Esophagus squamous epithelium (tissue), 4 donors: ENCODE measurements at regions not wholly inside any gene's neighbourhood (a gene's known extent, or its start where the extent isn't known, plus 50 kb on each side); places are given as distances from the start of the nearest gene placed in this dataset.

Experiments used
- CTCF ChIP-seq, 6 experiments: fragments of 450-650 bp in 4 of 6; fragments of 200-600 bp in 2 of 6; sonication (generic) in 2 of 6; IDR thresholded peaks; one replicate each; pipeline ENCODE4 v1.5.1; 2016 to 2019; ENCODE audit warnings: antibody characterized with exemption in 6 of 6, mild to moderate bottlenecking in 4 of 6, moderate library complexity in 4 of 6
- POLR2A ChIP-seq, 4 donors: fragments of 450-650 bp; IDR thresholded peaks; one replicate each; pipeline ENCODE4 v1.6.1; 2017; ENCODE audit warnings: antibody characterized with exemption in 4 of 4, mild to moderate bottlenecking in 4 of 4, moderate library complexity in 3 of 4

GRCh38 chr2:59892398-59892797, 661.1 kb downstream of the BCL11A start:
- TF ChIP-seq CTCF (IDR thresholded peaks at IDR 0.05) (no peak), POLR2A (IDR thresholded peaks at IDR 0.05) (no peak)
